ENCODE measurements at regions not wholly inside any gene's neighbourhood (a gene's known extent, or its start where the extent isn't known, plus 50 kb on each side); places are given as distances from the start of the nearest gene placed in this dataset.

GRCh38 chr3:18890449-18890848 lies 257.9 kb upstream of the KCNH8 start:
- no peaks in the 10 kb centered on the region for H3K4me1 ChIP-seq
- TF ChIP-seq CTCF (IDR thresholded peaks at IDR 0.05) = no peak
- TF ChIP-seq POLR2A (IDR thresholded peaks at IDR 0.05) = no peak
- TF ChIP-seq POLR2AphosphoS5 (IDR thresholded peaks at IDR 0.05; ENCODE audit: insufficient read depth in 1 of 2, low read depth in 1 of 2) = no peak
- no peak overlapping the region for H3K27ac ChIP-seq
- intact Hi-C loops (cut with DNase I) = no loop called here
- no peaks in the 10 kb centered on the region for H3K9me3 ChIP-seq
- no peak overlapping the region for H3K4me3 ChIP-seq
- H3K27me3 ChIP-seq = no peaks in the 10 kb centered on the region
- DNase-seq (ENCODE audit: extremely low spot score in 2 of 2) = no peak
- H3K36me3 ChIP-seq = no peaks in the 10 kb centered on the region

GRCh38 chr3:18888819-18889218 lies 259.5 kb upstream of the KCNH8 start:
- Histone ChIP-seq H3K36me3 (no peaks in the 10 kb centered on the region), H3K27ac (no peak overlapping the region), H3K4me3 (no peak overlapping the region), H3K4me1 (no peaks in the 10 kb centered on the region), H3K9me3 (no peaks in the 10 kb centered on the region), H3K27me3 (no peaks in the 10 kb centered on the region)
- no peak for TF ChIP-seq CTCF (IDR thresholded peaks at IDR 0.05)
- TF ChIP-seq POLR2AphosphoS5 (IDR thresholded peaks at IDR 0.05; ENCODE audit: insufficient read depth in 1 of 2, low read depth in 1 of 2) = no peak
- no peak for DNase-seq (ENCODE audit: extremely low spot score in 2 of 2)
- intact Hi-C loops (cut with DNase I) = no loop called here

GRCh38 chr3:18888370-18888769 lies 259.9 kb upstream of the KCNH8 start:
- Histone ChIP-seq H3K9me3 (no peaks in the 10 kb centered on the region), H3K36me3 (no peaks in the 10 kb centered on the region), H3K4me1 (no peaks in the 10 kb centered on the region), H3K27ac (no peak overlapping the region), H3K4me3 (no peak overlapping the region), H3K27me3 (no peaks in the 10 kb centered on the region)
- intact Hi-C loops (cut with DNase I) = no loop called here
- DNase-seq (ENCODE audit: extremely low spot score in 2 of 2) = no peak
- TF ChIP-seq POLR2A (IDR thresholded peaks at IDR 0.05) (no peak), POLR2AphosphoS5 (IDR thresholded peaks at IDR 0.05; ENCODE audit: insufficient read depth in 1 of 2, low read depth in 1 of 2) (no peak), CTCF (IDR thresholded peaks at IDR 0.05) (no peak)

GRCh38 chr3:18886331-18886730 lies 262.0 kb upstream of the KCNH8 start:
- no peak for TF ChIP-seq POLR2A (IDR thresholded peaks at IDR 0.05)
- no peak for TF ChIP-seq CTCF (IDR thresholded peaks at IDR 0.05)
- TF ChIP-seq POLR2AphosphoS5 (IDR thresholded peaks at IDR 0.05; ENCODE audit: insufficient read depth in 1 of 2, low read depth in 1 of 2) = no peak
- Histone ChIP-seq H3K9me3 (no peaks in the 10 kb centered on the region), H3K4me3 (no peak overlapping the region), H3K27me3 (no peaks in the 10 kb centered on the region), H3K36me3 (no peaks in the 10 kb centered on the region), H3K27ac (no peak overlapping the region), H3K4me1 (no peaks in the 10 kb centered on the region)
- DNase-seq (ENCODE audit: extremely low spot score in 2 of 2) = no peak
- intact Hi-C loops (cut with DNase I) = no loop called here

GRCh38 chr3:18885612-18886011 lies 262.7 kb upstream of the KCNH8 start:
- Histone ChIP-seq H3K27me3 (no peaks in the 10 kb centered on the region), H3K4me3 (no peak overlapping the region), H3K9me3 (no peaks in the 10 kb centered on the region), H3K36me3 (no peaks in the 10 kb centered on the region), H3K27ac (no peak overlapping the region), H3K4me1 (no peaks in the 10 kb centered on the region)
- intact Hi-C loops (cut with DNase I) = no loop called here
- TF ChIP-seq POLR2AphosphoS5 (IDR thresholded peaks at IDR 0.05; ENCODE audit: insufficient read depth in 1 of 2, low read depth in 1 of 2) = no peak
- no peak for TF ChIP-seq CTCF (IDR thresholded peaks at IDR 0.05)
- TF ChIP-seq POLR2A (IDR thresholded peaks at IDR 0.05) = no peak
- DNase-seq (ENCODE audit: extremely low spot score in 2 of 2) = no peak

Data from vagina (tissue), 2 donors.